ENCODE measurements at regions not wholly inside any gene's neighbourhood (a gene's known extent, or its start where the extent isn't known, plus 50 kb on each side); places are given as distances from the start of the nearest gene placed in this dataset.
"Not testable (repeated sequence)": the region's sequence is repeated elsewhere in the genome, so short reads cannot be mapped to it uniquely, and the experiment has no call there.

DNA sequence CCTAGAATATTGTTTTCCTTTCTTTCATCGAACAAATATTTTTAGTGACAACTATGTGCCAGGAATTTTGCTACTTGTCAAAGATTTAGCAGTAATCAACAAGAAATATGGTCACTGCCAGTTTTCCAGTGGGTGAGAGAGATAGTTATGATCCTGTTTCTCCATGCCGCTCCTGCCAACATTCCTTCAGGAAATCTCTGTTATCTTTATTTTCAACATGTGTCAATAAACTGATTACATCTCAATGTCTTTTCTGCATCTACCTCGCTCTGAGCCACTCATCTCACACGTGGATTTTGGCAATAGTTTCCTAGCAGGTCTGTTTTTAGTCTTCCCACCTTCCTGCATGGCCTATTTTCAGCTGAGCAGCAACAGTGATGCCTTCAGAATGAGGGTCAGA, 650.0 kb upstream of the STXBP6 start:
- no peak for DNase-seq

DNA sequence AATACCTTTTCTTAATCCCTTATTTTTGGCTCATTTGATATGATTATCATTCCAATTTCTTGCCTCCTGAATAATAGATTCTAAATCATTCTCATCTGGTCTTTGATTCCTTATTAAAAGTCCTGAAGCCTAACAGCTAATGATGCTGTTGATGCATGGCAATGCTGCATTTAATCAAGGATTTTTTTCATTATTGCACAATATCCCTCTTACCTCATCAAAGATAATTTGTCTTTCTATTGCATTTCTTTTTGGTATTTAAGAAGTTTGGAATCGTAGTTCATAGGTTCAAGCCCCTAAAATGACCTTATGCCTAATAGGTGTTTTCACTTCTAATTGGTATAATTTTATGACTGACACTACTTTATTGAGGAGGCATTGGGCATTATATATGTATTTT, 648.2 kb upstream of the STXBP6 start:
- no peak for DNase-seq

DNA sequence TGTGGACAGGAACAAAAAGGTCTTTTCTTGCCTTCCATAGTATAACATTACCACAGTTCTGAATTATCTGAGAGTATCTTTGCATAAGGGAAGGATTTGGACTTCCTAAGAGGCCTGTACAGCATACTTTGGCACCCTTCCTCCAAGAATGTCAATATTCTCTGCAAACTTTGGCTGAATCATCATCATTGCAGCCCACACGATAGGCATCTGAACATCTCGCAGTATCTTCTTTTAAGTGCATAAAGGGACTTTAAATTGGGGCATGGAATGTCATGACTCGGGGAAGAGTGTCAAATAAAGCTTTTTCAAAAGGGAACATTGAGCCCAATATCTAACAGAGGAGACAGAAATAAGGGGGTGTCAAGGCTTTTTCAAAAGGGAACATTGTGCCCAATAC, 646.2 kb upstream of the STXBP6 start:
- no peak for DNase-seq

DNA sequence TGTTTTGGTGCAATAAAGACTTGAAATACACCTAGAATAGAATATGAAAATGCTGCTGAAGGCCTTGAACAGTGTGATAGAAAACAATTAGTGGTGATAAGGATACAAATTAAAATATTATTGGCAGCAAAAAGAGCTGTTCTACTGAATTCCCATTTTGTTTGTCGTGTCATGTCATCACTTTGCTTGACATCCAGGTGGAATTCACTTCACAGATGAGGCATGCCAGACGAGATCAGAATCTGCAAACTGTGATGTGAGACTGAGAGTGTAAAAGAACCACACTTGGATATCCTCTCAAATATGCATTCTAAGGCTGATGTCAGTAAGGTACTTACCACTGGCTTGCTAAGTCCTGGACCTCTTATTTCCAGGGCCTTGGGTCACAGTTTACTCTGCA, 635.1 kb upstream of the STXBP6 start:
- DNase-seq: no peak

DNA sequence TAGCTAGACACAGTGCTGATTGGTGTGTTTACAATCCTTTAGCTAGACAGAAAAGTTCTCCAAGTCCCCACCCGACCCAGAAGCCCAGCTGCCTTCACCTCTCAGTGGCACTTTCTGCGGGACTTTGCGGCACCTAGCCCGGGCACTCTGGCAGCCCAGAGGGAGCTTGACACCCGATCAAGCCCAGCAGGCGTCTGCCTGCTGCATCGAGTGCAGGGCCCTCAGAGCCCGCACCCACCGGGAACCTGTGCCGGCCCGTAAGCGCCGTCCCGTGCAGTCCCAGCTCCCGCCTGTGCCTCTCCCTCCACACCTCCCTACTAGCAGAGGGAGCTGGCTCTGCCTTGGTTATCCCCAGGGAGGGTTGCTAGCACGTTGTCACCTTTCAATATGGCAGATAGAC, 631.0 kb upstream of the STXBP6 start:
- no peak for DNase-seq

DNA sequence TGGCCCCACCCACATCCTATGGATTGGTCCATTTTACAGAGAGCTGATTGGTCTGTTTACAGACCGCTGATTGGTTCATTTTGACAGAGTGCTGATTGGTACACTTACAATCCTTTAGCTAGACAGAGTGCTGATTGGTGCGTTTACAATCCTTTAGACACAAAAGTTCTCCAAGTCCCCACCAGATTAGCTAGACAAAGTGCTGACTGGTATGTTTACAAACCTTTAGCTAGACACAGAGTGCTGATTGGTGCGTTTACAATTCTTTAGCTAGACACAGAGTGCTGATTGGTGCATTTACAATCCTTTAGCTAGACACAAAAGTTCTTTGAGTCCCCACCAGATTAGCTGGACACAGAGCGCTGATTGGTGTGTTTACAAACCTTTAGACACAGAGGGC, 630.6 kb upstream of the STXBP6 start:
- not testable (repeated sequence) for DNase-seq

DNA sequence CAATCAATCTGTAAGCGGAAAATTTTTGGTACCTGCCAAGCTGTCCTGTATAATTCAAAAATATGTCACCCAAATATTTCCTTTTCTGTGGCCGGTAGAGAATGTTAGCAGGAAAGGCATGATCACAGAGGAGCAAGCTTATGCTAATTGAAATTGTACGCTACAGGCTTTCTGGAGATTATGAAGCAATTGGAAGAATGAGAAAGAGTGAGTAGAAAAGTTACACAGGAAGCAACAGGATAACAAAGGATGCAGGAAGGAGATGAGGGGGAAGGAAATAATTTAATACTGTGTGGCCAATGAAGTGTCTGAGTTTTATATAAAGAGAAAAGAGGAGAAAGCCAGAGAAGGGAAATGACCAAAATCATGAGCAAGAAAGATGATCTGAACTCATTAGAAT, 627.2 kb upstream of the STXBP6 start:
- DNase-seq: no peak

DNA sequence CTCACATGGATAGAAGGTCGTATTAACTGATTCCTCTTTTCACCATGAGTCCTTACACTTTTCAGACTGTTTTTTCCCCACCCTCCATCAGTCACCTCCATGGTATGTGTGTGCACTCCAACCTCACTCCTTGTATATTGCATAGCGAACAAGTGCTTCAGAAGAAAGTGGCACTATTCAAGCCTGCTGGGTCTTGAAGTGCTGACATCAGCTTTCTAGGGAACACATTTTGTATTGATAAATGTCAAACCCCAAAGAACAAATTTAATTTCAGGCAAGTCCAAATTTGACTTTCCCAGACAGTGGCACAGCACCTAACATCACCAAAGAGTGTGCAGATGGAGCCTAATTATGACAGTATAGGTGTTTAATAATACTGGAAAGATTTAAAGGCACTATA, 617.4 kb upstream of the STXBP6 start:
- no peak for DNase-seq

DNA sequence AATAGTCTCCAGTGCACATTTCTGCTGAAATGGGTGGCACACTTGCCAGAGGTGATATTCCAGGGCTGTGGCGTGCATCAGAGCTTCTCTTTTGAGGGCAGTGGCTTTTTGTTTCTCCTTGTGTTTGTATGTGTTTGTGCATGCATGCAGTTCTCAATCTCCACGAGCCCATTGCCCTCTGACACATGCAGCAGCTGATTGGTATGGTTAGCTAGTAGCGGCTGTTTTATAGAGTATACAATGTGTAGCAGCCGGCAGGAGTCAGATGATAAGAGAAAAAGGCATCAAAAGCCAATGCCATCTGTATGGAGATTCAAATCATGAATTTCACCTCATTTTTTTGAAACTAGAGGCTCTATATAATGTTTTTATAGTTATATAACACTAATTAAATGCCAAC, 616.9 kb upstream of the STXBP6 start:
- DNase-seq: no peak

DNA sequence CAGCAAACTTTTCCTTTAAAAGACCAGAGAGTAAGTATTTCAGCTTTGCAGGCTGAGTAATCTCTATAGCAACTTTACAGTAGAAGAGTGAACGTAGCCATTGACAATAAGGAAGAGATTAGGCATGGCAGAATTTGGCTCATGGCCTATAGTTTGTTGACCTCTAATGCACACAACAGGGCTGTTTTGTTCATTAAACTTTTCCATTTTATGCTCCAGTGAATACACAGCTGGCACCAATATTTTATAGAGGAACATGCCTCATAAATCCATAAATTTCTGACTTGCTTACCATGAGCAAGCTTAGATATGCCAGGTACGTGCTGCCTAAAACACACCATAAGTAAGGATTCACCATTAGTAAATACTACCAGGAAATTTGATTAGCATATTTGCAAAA, 609.0 kb upstream of the STXBP6 start:
- DNase-seq: no peak

DNA sequence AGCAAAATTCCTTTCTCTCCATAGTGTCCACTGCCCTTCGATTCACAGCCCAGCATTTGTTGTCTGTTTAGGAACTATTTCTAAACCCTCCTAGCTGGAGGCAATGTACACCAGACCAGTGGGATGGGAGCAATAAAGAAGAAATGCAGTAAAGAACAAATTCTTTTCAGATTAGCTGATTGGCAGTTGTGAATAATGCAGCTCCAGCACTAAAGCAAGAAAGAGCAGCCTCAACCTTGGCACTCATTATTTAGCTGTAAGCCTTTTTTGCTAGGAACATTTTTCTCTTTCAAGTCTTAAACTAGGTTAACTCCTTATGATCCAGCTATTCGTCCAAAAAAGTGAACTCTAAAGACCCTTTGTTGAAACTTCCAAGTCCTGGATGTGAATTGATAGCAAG, 580.5 kb upstream of the STXBP6 start:
- DNase-seq: no peak

DNA sequence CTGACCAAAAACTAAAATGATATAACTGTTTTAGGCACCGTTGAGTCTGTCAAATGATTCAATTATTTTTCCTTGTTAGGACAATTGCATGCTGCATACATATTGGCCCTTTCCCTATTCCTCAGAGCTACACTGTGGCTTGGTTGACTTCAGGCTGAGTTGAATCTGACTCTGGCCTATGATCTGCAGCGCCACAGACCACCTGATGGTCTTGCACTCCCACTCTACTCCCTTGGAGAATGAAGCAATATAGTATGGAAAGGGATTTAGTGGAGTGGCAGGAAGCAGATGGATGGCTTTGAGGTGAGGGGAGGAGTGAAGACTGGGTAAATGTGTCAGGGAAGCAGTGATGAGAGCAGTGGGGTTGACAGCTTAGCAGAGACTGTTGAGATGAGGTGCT, 579.0 kb upstream of the STXBP6 start:
- no peak for DNase-seq

DNA sequence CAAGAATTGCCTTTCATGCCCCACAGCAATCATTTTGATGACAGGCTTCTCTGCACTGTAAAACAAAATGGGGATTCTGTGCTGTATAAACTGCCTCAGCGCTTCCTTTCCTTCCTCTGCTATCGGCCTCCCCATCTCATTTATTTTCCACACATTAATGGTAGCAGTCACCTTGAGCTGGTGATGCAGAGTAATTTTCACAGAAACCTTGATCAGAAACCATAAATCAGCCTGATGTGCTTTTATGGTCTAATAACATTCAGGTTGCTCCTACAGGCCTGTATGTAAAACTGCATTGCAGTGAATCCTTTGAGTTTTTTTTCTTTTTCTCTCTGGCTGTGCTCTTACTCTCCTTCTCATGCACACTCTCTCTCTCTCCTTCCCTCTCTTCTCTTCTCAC, 578.4 kb upstream of the STXBP6 start:
- DNase-seq: no peak

DNA sequence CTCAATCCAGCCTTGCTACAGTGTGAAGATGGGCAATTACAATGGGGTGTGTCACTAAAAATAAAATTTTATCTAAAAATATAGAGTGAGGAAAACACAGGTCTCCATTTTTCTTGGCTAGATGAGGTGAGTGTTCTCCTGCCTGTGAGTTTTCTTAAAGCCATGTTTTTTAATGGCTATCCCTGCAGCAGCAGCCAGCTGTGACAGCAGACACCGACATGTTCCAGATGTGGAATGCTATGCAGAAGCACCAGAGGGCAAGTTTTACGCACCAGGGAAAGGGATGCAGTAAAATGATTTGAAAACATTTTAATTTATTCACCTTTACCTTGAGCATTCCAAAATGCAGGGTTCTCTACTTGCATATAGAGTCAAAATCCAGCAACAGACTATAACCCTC, 577.0 kb upstream of the STXBP6 start:
- DNase-seq: no peak

DNA sequence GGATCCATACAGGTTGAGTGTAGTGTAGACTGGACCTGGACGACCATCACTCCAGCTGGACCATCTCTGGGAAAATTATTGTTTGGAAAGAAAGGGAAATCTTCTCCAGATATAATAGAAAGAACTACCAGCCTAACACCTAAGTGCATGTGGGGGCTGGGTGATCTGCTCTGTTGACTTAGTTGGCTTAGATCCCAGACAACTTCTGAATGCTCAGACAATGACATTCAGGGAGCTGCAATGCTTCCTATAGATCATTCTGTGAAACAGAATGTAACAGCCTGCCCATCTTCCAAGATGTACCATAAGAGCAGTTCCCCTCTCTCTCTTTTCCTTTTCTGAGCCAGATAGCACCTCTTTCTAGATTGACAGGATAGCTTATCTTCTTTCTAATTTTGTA, 572.8 kb upstream of the STXBP6 start:
- no peak for DNase-seq

DNA sequence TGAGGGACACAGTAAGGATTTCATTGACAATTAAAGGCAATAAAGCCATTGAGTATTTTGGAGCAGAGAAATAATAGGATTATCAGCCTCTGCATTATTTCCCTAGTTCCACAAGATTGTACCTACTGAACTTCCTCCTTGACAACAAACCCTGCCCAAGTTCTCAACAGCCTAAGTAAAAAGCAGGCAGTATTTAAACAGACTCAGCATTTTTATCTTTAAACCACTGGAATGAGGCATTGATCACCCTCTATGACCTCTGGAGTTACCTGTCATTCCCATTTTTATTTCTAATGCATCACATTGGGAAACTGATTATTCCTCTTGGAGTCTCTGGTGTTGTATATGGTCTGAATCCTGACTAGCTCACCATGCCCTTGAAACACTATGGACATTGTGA, 570.6 kb upstream of the STXBP6 start:
- DNase-seq: no peak

DNA sequence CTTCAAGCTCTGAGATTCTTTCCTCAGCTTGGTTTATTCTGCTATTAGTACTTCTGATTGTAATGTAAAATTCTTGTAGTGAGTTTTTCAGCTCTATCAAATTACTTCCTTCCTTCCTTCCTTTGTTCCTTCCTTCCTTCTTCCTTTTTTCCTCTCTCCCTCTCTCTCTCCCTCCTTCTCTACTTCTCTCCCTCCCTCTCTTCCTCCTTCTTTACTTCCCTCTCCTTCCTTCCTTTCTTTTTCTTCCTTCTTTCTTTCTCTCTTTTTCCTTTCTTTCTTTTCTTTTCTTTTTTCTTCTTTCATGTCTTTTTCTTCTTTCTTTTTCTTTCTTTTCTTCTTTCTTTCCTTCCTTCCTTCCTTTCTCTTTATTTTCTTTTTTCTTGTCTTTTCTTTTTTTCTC, 565.2 kb upstream of the STXBP6 start:
- no peak for DNase-seq

DNA sequence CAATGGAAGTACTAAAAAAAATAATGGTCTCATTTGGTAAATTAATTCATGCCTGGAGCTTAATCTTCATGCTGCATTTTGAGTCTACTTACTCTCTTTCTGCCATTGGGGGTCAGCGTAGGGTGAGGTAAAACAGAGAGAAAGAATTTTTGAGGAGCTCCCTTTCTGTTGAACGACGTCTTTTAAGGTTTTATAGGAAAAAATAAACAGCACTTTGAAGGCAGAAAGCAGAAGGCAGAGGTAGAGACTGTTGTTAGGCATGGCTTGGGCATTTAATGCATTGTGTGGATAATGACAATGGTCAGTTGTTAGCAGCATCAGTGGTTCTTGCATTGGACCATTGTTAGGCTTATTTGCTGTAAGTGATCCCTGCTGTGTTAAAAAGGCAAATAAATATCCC, 557.2 kb upstream of the STXBP6 start:
- peak; percentile 46 to 71 for DNase-seq

DNA sequence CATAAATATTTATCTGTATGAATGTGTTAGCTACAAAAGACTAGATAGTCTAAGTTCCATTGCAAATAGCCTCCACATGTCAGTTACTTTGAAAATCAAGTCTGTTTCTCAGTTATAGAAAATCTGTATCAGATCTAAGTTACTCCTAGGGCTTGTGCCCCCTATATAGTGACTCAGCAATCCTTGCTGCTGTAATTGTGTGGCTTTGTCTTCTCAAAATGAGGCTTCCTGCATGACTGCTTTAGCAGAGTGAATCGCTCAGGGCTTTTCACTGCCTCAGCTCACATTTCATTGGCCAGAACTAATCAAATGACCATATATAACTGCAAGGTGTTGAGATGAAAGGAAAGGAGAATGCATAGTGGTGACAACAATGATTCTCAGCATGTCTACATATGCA, 552.2 kb upstream of the STXBP6 start:
- DNase-seq: no peak

DNA sequence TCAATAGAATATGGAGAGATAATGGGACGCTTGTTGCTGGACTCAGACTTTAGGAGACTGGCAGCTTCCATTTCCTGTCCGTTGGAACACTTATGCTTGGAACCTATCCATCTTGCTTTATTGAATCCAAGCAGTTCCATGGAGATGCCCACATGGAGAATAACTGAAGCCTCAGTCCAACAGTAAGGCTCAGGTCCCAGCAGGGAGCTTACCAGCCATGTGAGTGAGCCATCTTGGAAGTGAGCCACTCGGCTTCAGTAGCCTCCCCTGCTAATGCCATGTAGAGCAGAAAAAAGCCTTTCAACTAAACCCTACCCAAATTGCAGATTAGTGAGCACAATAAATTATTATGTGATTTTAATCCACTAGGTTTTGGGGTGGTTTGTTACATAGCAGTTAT, 538.8 kb upstream of the STXBP6 start:
- DNase-seq: no peak

DNA sequence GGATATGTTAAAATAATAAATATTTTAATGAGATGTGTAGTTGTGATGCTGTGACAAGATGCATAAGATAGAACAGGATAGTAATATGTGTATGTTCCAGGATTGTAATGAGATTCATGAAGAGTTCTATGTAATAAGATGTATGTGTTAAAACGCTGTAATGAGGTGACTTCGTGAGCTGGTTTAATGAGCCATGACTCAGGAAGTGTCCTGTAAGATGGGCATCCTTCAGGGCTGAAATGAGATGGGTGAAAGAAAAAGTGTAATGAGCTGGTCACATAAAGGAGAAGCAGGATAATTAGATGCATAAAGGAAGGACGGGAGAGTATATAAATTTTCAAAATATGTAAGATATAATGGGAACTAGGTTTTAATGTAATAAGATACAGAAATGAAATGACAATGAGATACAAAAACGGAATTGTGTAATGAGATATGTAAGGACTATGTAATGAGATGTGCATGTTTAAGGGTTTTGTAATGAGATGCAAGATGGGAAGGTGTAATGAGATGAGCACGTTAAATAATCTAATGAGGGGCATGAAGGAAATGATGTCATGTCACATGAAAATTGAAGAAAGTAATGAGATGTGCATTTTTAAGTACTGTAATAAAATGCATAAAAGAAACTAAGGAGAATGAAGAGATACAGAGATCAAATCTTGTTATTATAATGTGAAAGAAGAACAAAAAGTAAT, 524.8 kb upstream of the STXBP6 start:
- DNase-seq: no peak

DNA sequence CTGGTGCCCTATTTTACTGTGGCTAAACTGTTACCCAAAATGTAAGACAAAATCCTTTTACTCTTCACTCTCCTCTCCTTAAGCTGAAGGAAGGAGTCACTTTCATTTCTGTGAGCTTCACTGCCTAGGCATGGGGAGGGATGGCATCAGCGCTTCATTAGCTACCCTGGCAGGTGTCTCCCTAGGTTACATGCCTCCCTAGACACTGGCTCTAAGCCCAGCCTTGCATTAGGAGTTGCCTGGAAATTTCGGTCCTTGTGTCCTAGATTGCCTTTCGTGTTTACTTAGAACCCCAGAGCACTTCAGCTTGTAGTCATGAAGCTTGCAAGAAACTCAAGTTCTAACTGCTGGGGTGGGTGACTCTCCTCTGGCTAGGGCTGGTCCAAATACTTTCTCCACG, 520.5 kb upstream of the STXBP6 start:
- no peak for DNase-seq

DNA sequence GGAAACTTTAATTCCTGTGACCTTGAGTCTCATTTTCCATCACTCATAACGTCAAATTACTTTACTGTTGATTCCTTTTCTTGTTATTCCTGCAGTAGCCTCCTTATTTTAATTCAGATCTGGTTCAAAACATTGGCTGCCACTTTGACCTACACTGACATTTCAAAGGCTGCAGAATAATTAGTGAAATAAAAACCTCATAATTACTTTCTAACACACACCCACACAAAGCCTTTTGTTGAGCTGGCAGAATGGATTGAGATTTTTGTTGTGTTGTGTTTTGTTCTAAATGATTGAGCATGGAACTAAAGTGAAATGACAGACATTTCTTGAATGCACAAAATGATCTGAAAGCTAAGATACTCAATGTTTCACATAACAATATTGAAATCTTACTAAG, 507.5 kb upstream of the STXBP6 start:
- DNase-seq: no peak

DNA sequence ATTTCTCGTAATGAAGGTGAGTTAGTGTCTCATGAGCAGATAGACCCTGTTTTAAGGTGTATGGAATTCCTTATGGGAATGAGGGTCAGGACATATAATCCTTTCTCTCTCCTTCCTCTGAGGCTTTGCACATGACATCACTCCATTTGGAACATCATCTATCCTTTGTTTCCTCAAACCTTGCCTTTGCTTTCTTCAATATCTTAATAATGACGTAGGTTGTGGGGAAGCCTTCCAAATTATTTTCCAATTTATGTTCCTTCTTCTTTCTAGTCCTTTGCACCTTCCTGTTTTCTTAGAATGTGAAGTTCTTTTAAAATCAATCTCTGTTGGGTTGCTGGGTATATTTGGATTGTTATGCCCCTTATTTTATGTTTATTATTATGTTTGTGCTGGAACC, 502.9 kb upstream of the STXBP6 start:
- DNase-seq: no peak

DNA sequence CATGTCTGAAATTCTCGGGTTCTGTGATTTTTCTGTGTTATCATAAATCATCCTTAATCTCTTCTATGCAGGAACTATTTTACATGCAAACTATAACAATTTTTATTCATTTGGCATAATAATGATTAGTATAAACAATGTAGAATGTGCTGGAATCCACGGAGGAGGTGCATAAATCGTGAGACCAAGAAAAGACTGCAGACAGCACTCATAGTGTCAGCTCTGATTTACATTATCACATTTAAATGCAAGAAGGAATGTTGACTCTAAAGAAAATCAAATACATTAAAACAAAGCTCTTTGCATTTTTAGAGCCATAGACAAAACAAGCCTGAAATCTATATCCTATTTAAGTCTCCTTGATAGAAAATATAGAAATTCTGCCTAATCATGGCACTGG, 501.7 kb upstream of the STXBP6 start:
- no peak for DNase-seq

DNA sequence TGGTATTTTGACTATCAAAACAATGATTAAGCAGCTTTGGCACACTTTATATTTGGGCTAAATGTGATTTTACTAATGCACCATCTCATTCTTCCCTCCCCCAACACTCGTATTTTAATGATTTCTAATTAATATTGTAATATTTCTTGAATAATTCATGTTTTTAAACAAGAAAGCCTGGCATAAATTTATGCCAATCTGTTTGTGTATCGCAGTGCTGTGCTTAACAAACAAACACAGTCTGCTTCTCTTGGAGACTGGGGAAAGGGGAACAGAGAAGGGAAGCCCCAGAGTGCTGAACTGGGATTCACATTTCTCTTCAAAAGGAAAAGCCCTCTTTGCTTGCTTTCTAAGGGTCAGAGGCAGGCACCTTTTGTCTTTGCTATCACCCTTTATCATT, 496.9 kb upstream of the STXBP6 start:
- no peak for DNase-seq
